Thyroid gland (tissue), 4 donors: ENCODE measurements at regions not wholly inside any gene's neighbourhood (a gene's known extent, or its start where the extent isn't known, plus 50 kb on each side); places are given as distances from the start of the nearest gene placed in this dataset.

Experiments
- CTCF ChIP-seq, 6 experiments: fragments of 200-600 bp in 3 of 6; fragments of 450-650 bp in 3 of 6; sonication (generic) in 3 of 6; IDR thresholded peaks; one replicate each; pipeline ENCODE4 v1.5.1; 2016 to 2019; ENCODE audit warnings: antibody characterized with exemption in 6 of 6, mild to moderate bottlenecking in 2 of 6, inconsistent platforms in 1 of 6, moderate library complexity in 1 of 6
- POLR2A ChIP-seq, 2 donors: fragments of 450-650 bp; IDR thresholded peaks; one replicate each; pipeline ENCODE4 v1.6.1; 2017; ENCODE audit warnings: antibody characterized with exemption in 2 of 2, mild to moderate bottlenecking in 2 of 2, moderate library complexity in 1 of 2

GRCh38 chr3:71912839-71913495 lies 128.0 kb upstream of the PROK2 start:
- TF ChIP-seq CTCF (IDR thresholded peaks at IDR 0.05) = no peak
- TF ChIP-seq POLR2A (IDR thresholded peaks at IDR 0.05) = no peak
